Lung (tissue), 11 donors: ENCODE measurements at regions not wholly inside any gene's neighbourhood (a gene's known extent, or its start where the extent isn't known, plus 50 kb on each side); places are given as distances from the start of the nearest gene placed in this dataset.

Source experiments
- ATAC-seq: fragments of 200-7000 bp; cut with Tn5 transposase; one replicate; pipeline ENCODE4 v1.9.1; 2020; ENCODE audit warnings: moderate number of reproducible peaks; ENCODE audit not compliant: insufficient read depth, low FRiP score
- DNase-seq, 3 donors: peaks; one replicate each; pipeline ENCODE4 v3.0.0-alpha.2; 2013 to 2017
- H3K27ac ChIP-seq, 2 donors: one replicate each; pipeline ENCODE4 v1.5.1; 2013; ENCODE audit warnings: mild to moderate bottlenecking in 2 of 2, moderate library complexity in 2 of 2, control low read depth in 1 of 2, inconsistent platforms in 1 of 2, low read depth in 1 of 2, low read length in 1 of 2
- H3K27me3 ChIP-seq, 3 donors: one replicate each; pipeline ENCODE4 v1.5.1; 2013; ENCODE audit warnings: low read length in 2 of 3; ENCODE audit not compliant: control insufficient read depth in 3 of 3, insufficient read depth in 3 of 3
- H3K36me3 ChIP-seq, 4 donors: one replicate each; pipeline ENCODE4 v1.5.1; 2013; ENCODE audit warnings: low read length in 4 of 4, mild to moderate bottlenecking in 1 of 4, moderate library complexity in 1 of 4; ENCODE audit not compliant: control insufficient read depth in 4 of 4, insufficient read depth in 4 of 4
- H3K4me1 ChIP-seq, 5 donors: one replicate each; pipeline ENCODE4 v1.5.1; 2013; ENCODE audit warnings: low read length in 5 of 5, mild to moderate bottlenecking in 2 of 5, moderate library complexity in 1 of 5; ENCODE audit not compliant: control insufficient read depth in 5 of 5, insufficient read depth in 5 of 5
- H3K4me3 ChIP-seq: one replicate; pipeline ENCODE4 v1.5.1; 2013; ENCODE audit warnings: mild to moderate bottlenecking, control low read depth, moderate library complexity
- H3K9ac ChIP-seq, 2 donors: one replicate each; pipeline ENCODE4 v1.5.1; 2013; ENCODE audit warnings: low read length in 2 of 2, control low read depth in 1 of 2; ENCODE audit not compliant: insufficient read depth in 1 of 2
- H3K9me3 ChIP-seq, 4 donors: one replicate each; pipeline ENCODE4 v1.5.1; 2013; ENCODE audit warnings: low read length in 3 of 4, mild to moderate bottlenecking in 1 of 4, moderate library complexity in 1 of 4; ENCODE audit not compliant: control insufficient read depth in 4 of 4, insufficient read depth in 3 of 4
- CTCF ChIP-seq: IDR thresholded peaks from 2 replicates; pipeline ENCODE4 v1.5.1; 2012; ENCODE audit warnings: mild to moderate bottlenecking; ENCODE audit errors: control extremely low read depth, extremely low read depth
- WGBS, 2 donors: extraction: QIAGEN DNeasy Blood & Tissue Kit; methylation state at CpG; one replicate each; pipeline ENCODE4 v1.1.7; 2013; 5-methylcytosine and 5-hydroxymethylcytosine counted together
- donor health status: control.
- donor health status: control.
- donor health status: Bipolar disorder and iron deficiency.
- donor health status: healthy.
- donor health status: DM: yes; HTN: yes; CAD: no.

GRCh38 chr10:28467615-28468014 is 65.3 kb upstream of the WAC start:
- DNase-seq (no peak), ATAC-seq (no peak)
- WGBS, 2 donors = 88 to 97% methylated on average over 5 of the region's 5 CpGs
- H3K27ac ChIP-seq = no peak overlapping the region
- H3K4me1 ChIP-seq = peaks cover 0 to 5% (median 0%) of the 10 kb centered on the region in 5 donors
- H3K27me3 ChIP-seq = no peaks in the 10 kb centered on the region
- H3K36me3 ChIP-seq = no peaks in the 10 kb centered on the region
- TF ChIP-seq CTCF = no peak
- H3K9me3 ChIP-seq = no peaks in the 10 kb centered on the region
- no peak overlapping the region for H3K4me3 ChIP-seq
- no peak overlapping the region for H3K9ac ChIP-seq

- Histone ChIP-seq H3K4me1 (peaks cover 0 to 5% (median 0%) of the 10 kb centered on the region in 5 donors), H3K4me3 (no peak overlapping the region), H3K9ac (no peak overlapping the region), H3K36me3 (no peaks in the 10 kb centered on the region), H3K27ac (no peak overlapping the region), H3K27me3 (no peaks in the 10 kb centered on the region), H3K9me3 (no peaks in the 10 kb centered on the region)
- WGBS, 2 donors = 62 to 79% methylated on average over 10 of the region's 10 CpGs
- TF ChIP-seq CTCF = no peak
- no peak for ATAC-seq
- peak in 1 of 3 donors; percentile 8 for DNase-seq
These were observed 64.0 kb upstream of the WAC start for GRCh38 chr10:28468707-28469483.

GRCh38 chr10:28470873-28471651 is 61.9 kb upstream of the WAC start:
- Histone ChIP-seq H3K9me3 (no peaks in the 10 kb centered on the region), H3K27me3 (no peaks in the 10 kb centered on the region), H3K4me3 (no peak overlapping the region), H3K4me1 (peaks cover 0 to 5% (median 0%) of the 10 kb centered on the region in 5 donors), H3K27ac (no peak overlapping the region), H3K9ac (no peak overlapping the region), H3K36me3 (no peaks in the 10 kb centered on the region)
- ATAC-seq (no peak), DNase-seq (peak in 2 of 3 donors; percentile 14 to 21)
- no peak for TF ChIP-seq CTCF
- 52 to 62% methylated on average over 12 of the region's 12 CpGs for WGBS, 2 donors
